PFSK-1 (cell line): ENCODE measurements at regions not wholly inside any gene's neighbourhood (a gene's known extent, or its start where the extent isn't known, plus 50 kb on each side); places are given as distances from the start of the nearest gene placed in this dataset.

Experiments used
- FOXP2 ChIP-seq: optimal IDR thresholded peaks from 2 replicates; pipeline ENCODE3; 2011; ENCODE audit warnings: borderline replicate concordance, control low read depth, inconsistent platforms; ENCODE audit not compliant: insufficient read depth; ENCODE audit errors: extremely low read length, extremely low read depth
- POLR2AphosphoS5 ChIP-seq: IDR thresholded peaks from 2 replicates; pipeline ENCODE4 v1.6.1; 2012; ENCODE audit warnings: low read depth, mild to moderate bottlenecking, control low read depth, low read length, moderate library complexity
- TAF1 ChIP-seq: IDR thresholded peaks from 2 replicates; pipeline ENCODE4 v1.6.1; 2012; ENCODE audit warnings: low read length, control low read depth, borderline replicate concordance; ENCODE audit not compliant: insufficient read depth
- TF ChIP-seq, protein P1 (sequence below), 2 experiments: IDR thresholded peaks; 2 replicates each; pipeline versions ENCODE4 v1.6.1 to v1.8.0; 2011 to 2012; ENCODE audit warnings: low read depth in 2 of 2, low read length in 2 of 2, control low read depth in 1 of 2, inconsistent platforms in 1 of 2, mild to moderate bottlenecking in 1 of 2, moderate library complexity in 1 of 2; ENCODE audit not compliant: insufficient read depth in 1 of 2

DNA sequence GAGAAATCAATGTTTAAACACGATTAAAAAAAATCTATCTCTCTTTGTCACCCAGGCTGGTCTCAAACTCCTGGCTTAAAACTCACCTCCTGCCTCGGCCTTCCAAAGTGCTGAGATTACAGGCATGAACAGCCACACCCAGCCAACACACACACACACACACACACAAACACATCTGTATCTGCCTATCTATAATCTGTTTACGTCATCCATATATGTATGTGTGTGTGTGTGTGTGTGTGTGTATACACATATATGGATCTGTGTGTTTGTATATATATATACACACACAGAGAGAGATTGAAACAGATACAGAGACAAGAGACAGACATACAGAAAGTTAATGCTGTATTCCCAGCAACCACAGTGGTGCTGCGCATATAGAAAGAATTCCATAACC, 497.1 kb downstream of the DSC3 start:
- no peak for TF ChIP-seq POLR2AphosphoS5
- no peak for TF ChIP-seq FOXP2
- no peak for TF ChIP-seq TAF1
- TF ChIP-seq, protein P1, sequence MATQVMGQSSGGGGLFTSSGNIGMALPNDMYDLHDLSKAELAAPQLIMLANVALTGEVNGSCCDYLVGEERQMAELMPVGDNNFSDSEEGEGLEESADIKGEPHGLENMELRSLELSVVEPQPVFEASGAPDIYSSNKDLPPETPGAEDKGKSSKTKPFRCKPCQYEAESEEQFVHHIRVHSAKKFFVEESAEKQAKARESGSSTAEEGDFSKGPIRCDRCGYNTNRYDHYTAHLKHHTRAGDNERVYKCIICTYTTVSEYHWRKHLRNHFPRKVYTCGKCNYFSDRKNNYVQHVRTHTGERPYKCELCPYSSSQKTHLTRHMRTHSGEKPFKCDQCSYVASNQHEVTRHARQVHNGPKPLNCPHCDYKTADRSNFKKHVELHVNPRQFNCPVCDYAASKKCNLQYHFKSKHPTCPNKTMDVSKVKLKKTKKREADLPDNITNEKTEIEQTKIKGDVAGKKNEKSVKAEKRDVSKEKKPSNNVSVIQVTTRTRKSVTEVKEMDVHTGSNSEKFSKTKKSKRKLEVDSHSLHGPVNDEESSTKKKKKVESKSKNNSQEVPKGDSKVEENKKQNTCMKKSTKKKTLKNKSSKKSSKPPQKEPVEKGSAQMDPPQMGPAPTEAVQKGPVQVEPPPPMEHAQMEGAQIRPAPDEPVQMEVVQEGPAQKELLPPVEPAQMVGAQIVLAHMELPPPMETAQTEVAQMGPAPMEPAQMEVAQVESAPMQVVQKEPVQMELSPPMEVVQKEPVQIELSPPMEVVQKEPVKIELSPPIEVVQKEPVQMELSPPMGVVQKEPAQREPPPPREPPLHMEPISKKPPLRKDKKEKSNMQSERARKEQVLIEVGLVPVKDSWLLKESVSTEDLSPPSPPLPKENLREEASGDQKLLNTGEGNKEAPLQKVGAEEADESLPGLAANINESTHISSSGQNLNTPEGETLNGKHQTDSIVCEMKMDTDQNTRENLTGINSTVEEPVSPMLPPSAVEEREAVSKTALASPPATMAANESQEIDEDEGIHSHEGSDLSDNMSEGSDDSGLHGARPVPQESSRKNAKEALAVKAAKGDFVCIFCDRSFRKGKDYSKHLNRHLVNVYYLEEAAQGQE (IDR thresholded peaks at IDR 0.05; ENCODE audit: insufficient read depth in 1 of 2, low read depth in 2 of 2, low read length in 2 of 2) = no peak
